ENCODE measurements at regions not wholly inside any gene's neighbourhood (a gene's known extent, or its start where the extent isn't known, plus 50 kb on each side); places are given as distances from the start of the nearest gene placed in this dataset.

DNA sequence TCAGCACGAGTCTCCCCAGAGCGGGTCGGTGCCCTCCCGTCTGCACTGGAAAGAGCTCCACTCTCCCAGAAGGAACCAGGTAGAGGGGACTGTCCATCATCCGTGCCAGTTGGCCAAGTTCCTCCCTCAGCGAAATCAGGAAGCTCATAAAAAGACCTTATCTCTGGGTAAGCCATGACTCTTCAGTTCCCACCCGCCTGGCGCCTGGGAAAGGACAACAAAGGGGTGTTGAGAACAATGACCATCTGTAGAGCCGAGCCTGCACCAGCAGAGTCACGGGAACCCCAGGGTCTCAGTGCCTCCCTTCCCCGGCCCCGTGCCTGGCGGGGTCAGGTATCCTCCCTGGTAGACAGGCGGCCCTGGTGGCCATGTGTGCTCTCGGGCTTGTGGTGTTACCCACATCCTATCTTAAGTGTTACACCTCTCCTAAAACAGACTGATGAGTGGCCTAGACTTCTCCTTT, 190.7 kb downstream of the AXIN2 start:
- Histone ChIP-seq H3K27me3 (ENCODE audit: low read depth) (peaks cover 27% of the 10 kb centered on the region), H3K9me3 (replicated peaks) (no peaks in the 10 kb centered on the region), H3K4me3 (no peak overlapping the region), H3K36me3 (no peaks in the 10 kb centered on the region), H3K4me1 (no peaks in the 10 kb centered on the region), H3K27ac (replicated peaks) (no peak overlapping the region)
- TF ChIP-seq, protein P1, sequence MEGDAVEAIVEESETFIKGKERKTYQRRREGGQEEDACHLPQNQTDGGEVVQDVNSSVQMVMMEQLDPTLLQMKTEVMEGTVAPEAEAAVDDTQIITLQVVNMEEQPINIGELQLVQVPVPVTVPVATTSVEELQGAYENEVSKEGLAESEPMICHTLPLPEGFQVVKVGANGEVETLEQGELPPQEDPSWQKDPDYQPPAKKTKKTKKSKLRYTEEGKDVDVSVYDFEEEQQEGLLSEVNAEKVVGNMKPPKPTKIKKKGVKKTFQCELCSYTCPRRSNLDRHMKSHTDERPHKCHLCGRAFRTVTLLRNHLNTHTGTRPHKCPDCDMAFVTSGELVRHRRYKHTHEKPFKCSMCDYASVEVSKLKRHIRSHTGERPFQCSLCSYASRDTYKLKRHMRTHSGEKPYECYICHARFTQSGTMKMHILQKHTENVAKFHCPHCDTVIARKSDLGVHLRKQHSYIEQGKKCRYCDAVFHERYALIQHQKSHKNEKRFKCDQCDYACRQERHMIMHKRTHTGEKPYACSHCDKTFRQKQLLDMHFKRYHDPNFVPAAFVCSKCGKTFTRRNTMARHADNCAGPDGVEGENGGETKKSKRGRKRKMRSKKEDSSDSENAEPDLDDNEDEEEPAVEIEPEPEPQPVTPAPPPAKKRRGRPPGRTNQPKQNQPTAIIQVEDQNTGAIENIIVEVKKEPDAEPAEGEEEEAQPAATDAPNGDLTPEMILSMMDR (IDR thresholded peaks at IDR 0.05; ENCODE audit: borderline replicate concordance): no peak
- intact Hi-C loops (cut with micrococcal nuclease): no loop called here
- no peak for DNase-seq

DNA sequence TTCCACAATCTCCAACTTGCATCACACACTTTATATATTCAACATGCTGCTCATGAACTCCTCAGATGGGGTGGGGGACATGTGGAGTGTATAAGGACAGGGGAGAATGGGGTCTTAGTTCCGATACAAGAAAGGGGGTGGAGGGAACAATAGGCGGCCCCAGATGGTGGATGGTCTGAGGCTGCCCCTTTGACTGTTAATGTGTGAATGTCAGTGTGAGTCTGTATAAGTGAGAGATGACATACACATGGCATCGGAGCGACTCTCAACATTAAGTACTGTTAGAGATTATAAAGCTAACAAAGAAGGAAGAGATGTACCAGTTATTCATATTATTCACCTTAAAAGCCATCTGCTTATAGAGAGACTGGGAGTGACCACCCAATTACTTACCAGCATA, 193.1 kb downstream of the AXIN2 start:
- H3K4me1 ChIP-seq: no peaks in the 10 kb centered on the region
- intact Hi-C loops (cut with micrococcal nuclease): no loop called here
- TF ChIP-seq, protein P1 (IDR thresholded peaks at IDR 0.05; ENCODE audit: borderline replicate concordance): no peak
- no peaks in the 10 kb centered on the region for H3K36me3 ChIP-seq
- no peaks in the 10 kb centered on the region for H3K9me3 ChIP-seq (replicated peaks)
- peaks cover 32% of the 10 kb centered on the region for H3K27me3 ChIP-seq (ENCODE audit: low read depth)
- H3K27ac ChIP-seq (replicated peaks): no peak overlapping the region
- no peak for DNase-seq
- H3K4me3 ChIP-seq: no peak overlapping the region

DNA sequence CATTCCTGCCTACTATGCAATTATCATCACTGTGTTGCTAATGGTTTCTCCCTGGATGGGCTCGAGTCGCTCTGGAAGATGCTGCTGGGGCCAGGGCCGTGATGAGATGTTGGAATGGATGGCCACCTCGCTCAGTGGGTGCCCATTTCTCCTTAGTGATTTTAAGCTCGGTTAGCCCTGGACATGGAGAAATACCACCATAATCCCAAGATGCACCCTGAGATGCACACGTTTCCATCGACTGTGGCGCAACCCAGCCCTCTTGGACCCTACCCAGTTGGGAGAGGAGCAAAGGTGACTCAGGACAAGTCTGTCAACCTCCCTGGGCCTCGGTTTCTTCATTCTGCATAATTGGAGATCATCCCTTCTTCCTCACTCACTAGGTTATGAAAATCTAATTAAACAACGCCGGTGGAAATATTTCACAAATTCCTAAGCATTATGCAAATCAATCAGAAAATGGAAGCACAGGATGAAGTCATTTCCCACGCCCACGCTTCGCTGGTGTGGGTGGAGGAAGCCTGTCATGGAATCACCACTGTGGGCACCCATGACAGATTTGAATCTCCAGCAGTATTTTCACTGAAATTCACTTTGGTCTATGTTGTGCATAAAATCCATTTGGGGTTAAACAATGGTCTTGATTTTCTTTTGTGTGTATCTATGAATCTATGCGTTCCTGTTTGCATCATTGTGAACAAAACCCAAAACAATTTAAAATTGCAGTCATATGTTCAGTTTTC, 195.2 kb downstream of the AXIN2 start:
- H3K27ac ChIP-seq (replicated peaks): no peak overlapping the region
- intact Hi-C loops (cut with micrococcal nuclease): no loop called here
- no peak overlapping the region for H3K4me3 ChIP-seq
- no peak for DNase-seq
- TF ChIP-seq, protein P1 (IDR thresholded peaks at IDR 0.05; ENCODE audit: borderline replicate concordance): no peak
- H3K4me1 ChIP-seq: no peaks in the 10 kb centered on the region
- H3K9me3 ChIP-seq (replicated peaks): no peaks in the 10 kb centered on the region
- peaks cover 31% of the 10 kb centered on the region for H3K27me3 ChIP-seq (ENCODE audit: low read depth)
- no peaks in the 10 kb centered on the region for H3K36me3 ChIP-seq

DNA sequence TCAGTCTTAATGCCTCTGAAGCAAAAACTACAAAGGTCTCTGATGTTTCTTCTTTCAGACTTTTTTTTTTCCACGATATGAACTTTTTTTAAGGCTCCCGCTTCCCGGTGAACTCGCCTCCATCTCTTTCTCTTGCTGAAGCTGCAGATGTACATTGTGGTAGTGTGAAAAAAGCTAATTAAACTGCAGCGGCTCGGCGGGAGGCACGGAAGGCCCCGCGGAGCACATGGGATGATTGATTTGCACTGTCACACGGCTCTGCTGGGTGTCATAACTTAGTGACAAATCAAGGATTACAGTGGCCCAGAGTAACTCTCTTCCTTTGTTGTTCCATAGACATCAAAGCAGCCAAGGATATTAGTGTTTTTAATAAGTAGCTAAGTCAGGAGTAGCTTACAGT, 196.3 kb downstream of the AXIN2 start:
- H3K27me3 ChIP-seq (ENCODE audit: low read depth): peaks cover 31% of the 10 kb centered on the region
- no peaks in the 10 kb centered on the region for H3K9me3 ChIP-seq (replicated peaks)
- TF ChIP-seq, protein P1 (IDR thresholded peaks at IDR 0.05; ENCODE audit: borderline replicate concordance): no peak
- no peak overlapping the region for H3K27ac ChIP-seq (replicated peaks)
- no peaks in the 10 kb centered on the region for H3K36me3 ChIP-seq
- H3K4me1 ChIP-seq: no peaks in the 10 kb centered on the region
- intact Hi-C loops (cut with micrococcal nuclease): no loop called here
- H3K4me3 ChIP-seq: no peak overlapping the region
- DNase-seq: no peak

DNA sequence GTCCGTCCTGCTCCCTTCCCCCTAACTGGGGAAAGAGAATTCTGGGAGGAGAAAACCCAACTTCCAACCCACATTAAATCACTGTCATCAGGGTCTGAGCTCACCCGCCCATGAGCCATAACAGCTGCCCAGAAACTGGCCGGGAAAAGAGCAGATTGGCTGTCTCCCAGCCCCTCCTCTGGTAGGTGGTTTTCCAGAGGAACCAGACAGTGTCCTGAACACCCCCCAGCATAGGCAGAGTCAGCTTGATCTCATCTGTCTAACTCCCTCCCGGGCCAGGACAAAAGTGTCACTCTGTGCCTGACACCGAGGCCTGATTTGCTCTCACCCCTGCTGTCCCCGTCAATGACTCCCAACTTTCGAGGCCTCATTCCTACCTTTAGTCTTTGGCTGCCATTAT, 197.0 kb downstream of the AXIN2 start:
- no peaks in the 10 kb centered on the region for H3K9me3 ChIP-seq (replicated peaks)
- no peaks in the 10 kb centered on the region for H3K36me3 ChIP-seq
- intact Hi-C loops (cut with micrococcal nuclease): no loop called here
- no peak overlapping the region for H3K27ac ChIP-seq (replicated peaks)
- H3K4me1 ChIP-seq: no peaks in the 10 kb centered on the region
- peaks cover 32% of the 10 kb centered on the region for H3K27me3 ChIP-seq (ENCODE audit: low read depth)
- TF ChIP-seq, protein P1 (IDR thresholded peaks at IDR 0.05; ENCODE audit: borderline replicate concordance): no peak
- H3K4me3 ChIP-seq: no peak overlapping the region
- DNase-seq: no peak

All from left ventricle myocardium inferior (tissue), 1 donor.